ENCODE measurements at regions not wholly inside any gene's neighbourhood (a gene's known extent, or its start where the extent isn't known, plus 50 kb on each side); places are given as distances from the start of the nearest gene placed in this dataset.

- H3K36me3 Mint-ChIP-seq (ENCODE audit: low read depth): no peaks in the 10 kb centered on the region
- no peak overlapping the region for H3K27ac Mint-ChIP-seq
- no peaks in the 10 kb centered on the region for H3K9me3 Mint-ChIP-seq
Observed at GRCh38 chr21:15224346-15225086, 159.7 kb upstream of the NRIP1 start.

GRCh38 chr21:15227919-15228318 lies 163.1 kb upstream of the NRIP1 start:
- H3K27ac Mint-ChIP-seq: no peak overlapping the region
- H3K4me3 Mint-ChIP-seq: no peak overlapping the region
- H3K9me3 Mint-ChIP-seq: no peaks in the 10 kb centered on the region
- no peaks in the 10 kb centered on the region for H3K27me3 Mint-ChIP-seq (ENCODE audit: low read depth)
- no peaks in the 10 kb centered on the region for H3K36me3 Mint-ChIP-seq (ENCODE audit: low read depth)
- no peaks in the 10 kb centered on the region for H3K4me1 Mint-ChIP-seq (ENCODE audit: low read depth)

More at GRCh38 chr21:15224346-15225086, 159.7 kb upstream of the NRIP1 start:
- Mint-ChIP-seq H3K4me3 (no peak overlapping the region), H3K27me3 (ENCODE audit: low read depth) (no peaks in the 10 kb centered on the region), H3K4me1 (ENCODE audit: low read depth) (no peaks in the 10 kb centered on the region)

GRCh38 chr21:15229390-15229789 lies 164.6 kb upstream of the NRIP1 start:
- Mint-ChIP-seq H3K27me3 (ENCODE audit: low read depth) (no peaks in the 10 kb centered on the region), H3K4me3 (no peak overlapping the region), H3K9me3 (no peaks in the 10 kb centered on the region), H3K27ac (no peak overlapping the region), H3K4me1 (ENCODE audit: low read depth) (no peaks in the 10 kb centered on the region), H3K36me3 (ENCODE audit: low read depth) (no peaks in the 10 kb centered on the region)

- H3K27ac Mint-ChIP-seq: no peak overlapping the region
- H3K9me3 Mint-ChIP-seq: no peaks in the 10 kb centered on the region
- H3K36me3 Mint-ChIP-seq (ENCODE audit: low read depth): no peaks in the 10 kb centered on the region
- H3K27me3 Mint-ChIP-seq (ENCODE audit: low read depth): no peaks in the 10 kb centered on the region
- no peak overlapping the region for H3K4me3 Mint-ChIP-seq
- H3K4me1 Mint-ChIP-seq (ENCODE audit: low read depth): no peaks in the 10 kb centered on the region
Observed at GRCh38 chr21:15233611-15234010, 168.8 kb upstream of the NRIP1 start.

GRCh38 chr21:15236111-15236510 lies 171.3 kb upstream of the NRIP1 start:
- no peak overlapping the region for H3K27ac Mint-ChIP-seq
- no peaks in the 10 kb centered on the region for H3K4me1 Mint-ChIP-seq (ENCODE audit: low read depth)
- H3K27me3 Mint-ChIP-seq (ENCODE audit: low read depth): no peaks in the 10 kb centered on the region
- no peaks in the 10 kb centered on the region for H3K9me3 Mint-ChIP-seq
- no peaks in the 10 kb centered on the region for H3K36me3 Mint-ChIP-seq (ENCODE audit: low read depth)
- H3K4me3 Mint-ChIP-seq: no peak overlapping the region

- Mint-ChIP-seq H3K36me3 (ENCODE audit: low read depth) (no peaks in the 10 kb centered on the region), H3K4me1 (ENCODE audit: low read depth) (no peaks in the 10 kb centered on the region), H3K9me3 (no peaks in the 10 kb centered on the region), H3K27ac (no peak overlapping the region), H3K4me3 (no peak overlapping the region), H3K27me3 (ENCODE audit: low read depth) (peaks cover 8% of the 10 kb centered on the region)
Observed at GRCh38 chr21:15240848-15241247, 176.0 kb upstream of the NRIP1 start.

GRCh38 chr21:15241997-15242736 lies 177.4 kb upstream of the NRIP1 start:
- Mint-ChIP-seq H3K9me3 (no peaks in the 10 kb centered on the region), H3K27me3 (ENCODE audit: low read depth) (peaks cover 8% of the 10 kb centered on the region), H3K36me3 (ENCODE audit: low read depth) (no peaks in the 10 kb centered on the region), H3K4me3 (no peak overlapping the region), H3K27ac (no peak overlapping the region), H3K4me1 (ENCODE audit: low read depth) (no peaks in the 10 kb centered on the region)

- Mint-ChIP-seq H3K27me3 (ENCODE audit: low read depth) (peaks cover 8% of the 10 kb centered on the region), H3K27ac (no peak overlapping the region), H3K4me1 (ENCODE audit: low read depth) (no peaks in the 10 kb centered on the region), H3K9me3 (no peaks in the 10 kb centered on the region), H3K36me3 (ENCODE audit: low read depth) (no peaks in the 10 kb centered on the region), H3K4me3 (no peak overlapping the region)
Observed at GRCh38 chr21:15242906-15243305, 178.1 kb upstream of the NRIP1 start.

GRCh38 chr21:15243406-15243805 lies 178.6 kb upstream of the NRIP1 start:
- H3K4me3 Mint-ChIP-seq: no peak overlapping the region
- no peaks in the 10 kb centered on the region for H3K4me1 Mint-ChIP-seq (ENCODE audit: low read depth)
- H3K27me3 Mint-ChIP-seq (ENCODE audit: low read depth): peaks cover 8% of the 10 kb centered on the region
- H3K27ac Mint-ChIP-seq: no peak overlapping the region
- no peaks in the 10 kb centered on the region for H3K36me3 Mint-ChIP-seq (ENCODE audit: low read depth)
- H3K9me3 Mint-ChIP-seq: no peaks in the 10 kb centered on the region

GRCh38 chr21:15247613-15248012 lies 182.8 kb upstream of the NRIP1 start:
- Mint-ChIP-seq H3K27ac (no peak overlapping the region), H3K27me3 (ENCODE audit: low read depth) (peaks cover 7% of the 10 kb centered on the region), H3K36me3 (ENCODE audit: low read depth) (no peaks in the 10 kb centered on the region), H3K4me3 (no peak overlapping the region), H3K4me1 (ENCODE audit: low read depth) (no peaks in the 10 kb centered on the region), H3K9me3 (no peaks in the 10 kb centered on the region)

GRCh38 chr21:15249285-15249993 lies 184.6 kb upstream of the NRIP1 start:
- H3K4me3 Mint-ChIP-seq: no peak overlapping the region
- no peaks in the 10 kb centered on the region for H3K9me3 Mint-ChIP-seq
- no peak overlapping the region for H3K27ac Mint-ChIP-seq
- H3K27me3 Mint-ChIP-seq (ENCODE audit: low read depth): no peaks in the 10 kb centered on the region
- no peaks in the 10 kb centered on the region for H3K36me3 Mint-ChIP-seq (ENCODE audit: low read depth)
- H3K4me1 Mint-ChIP-seq (ENCODE audit: low read depth): no peaks in the 10 kb centered on the region

GRCh38 chr21:15250384-15250783 lies 185.6 kb upstream of the NRIP1 start:
- no peaks in the 10 kb centered on the region for H3K9me3 Mint-ChIP-seq
- H3K27ac Mint-ChIP-seq: no peak overlapping the region
- H3K4me1 Mint-ChIP-seq (ENCODE audit: low read depth): no peaks in the 10 kb centered on the region
- H3K4me3 Mint-ChIP-seq: no peak overlapping the region
- no peaks in the 10 kb centered on the region for H3K27me3 Mint-ChIP-seq (ENCODE audit: low read depth)
- no peaks in the 10 kb centered on the region for H3K36me3 Mint-ChIP-seq (ENCODE audit: low read depth)

- H3K27ac Mint-ChIP-seq: no peak overlapping the region
- H3K4me3 Mint-ChIP-seq: no peak overlapping the region
- H3K27me3 Mint-ChIP-seq (ENCODE audit: low read depth): no peaks in the 10 kb centered on the region
- H3K4me1 Mint-ChIP-seq (ENCODE audit: low read depth): no peaks in the 10 kb centered on the region
- no peaks in the 10 kb centered on the region for H3K36me3 Mint-ChIP-seq (ENCODE audit: low read depth)
- H3K9me3 Mint-ChIP-seq: no peaks in the 10 kb centered on the region
Observed at GRCh38 chr21:15252431-15252830, 187.6 kb upstream of the NRIP1 start.

GRCh38 chr21:15254111-15254510 lies 189.3 kb upstream of the NRIP1 start:
- no peaks in the 10 kb centered on the region for H3K36me3 Mint-ChIP-seq (ENCODE audit: low read depth)
- no peak overlapping the region for H3K27ac Mint-ChIP-seq
- H3K4me3 Mint-ChIP-seq: no peak overlapping the region
- no peaks in the 10 kb centered on the region for H3K27me3 Mint-ChIP-seq (ENCODE audit: low read depth)
- no peaks in the 10 kb centered on the region for H3K4me1 Mint-ChIP-seq (ENCODE audit: low read depth)
- H3K9me3 Mint-ChIP-seq: no peaks in the 10 kb centered on the region

- H3K27me3 Mint-ChIP-seq (ENCODE audit: low read depth): no peaks in the 10 kb centered on the region
- H3K9me3 Mint-ChIP-seq: no peaks in the 10 kb centered on the region
- H3K36me3 Mint-ChIP-seq (ENCODE audit: low read depth): no peaks in the 10 kb centered on the region
- no peak overlapping the region for H3K27ac Mint-ChIP-seq
- no peak overlapping the region for H3K4me3 Mint-ChIP-seq
- H3K4me1 Mint-ChIP-seq (ENCODE audit: low read depth): no peaks in the 10 kb centered on the region
Observed at GRCh38 chr21:15255261-15255660, 190.5 kb upstream of the NRIP1 start.

Data from T-helper 1 cell treated with Interleukin-12 subunit alpha and Interleukin-12 subunit beta and Interleukin-4 antibody, amounts not matched to agents 30 μg/mL and 1 μg/mL, for 36 hours (primary cell).